Activated naive CD4-positive, alpha-beta T cell treated with anti-CD3 and anti-CD28 coated beads for 36 hours (primary cell): ENCODE measurements at regions not wholly inside any gene's neighbourhood (a gene's known extent, or its start where the extent isn't known, plus 50 kb on each side); places are given as distances from the start of the nearest gene placed in this dataset.

Source experiments
- CTCF ChIA-PET: fragments of 350-600 bp; sonication (Branson Sonifier 250); formaldehyde crosslinking; loops from one replicate; lab custom pipeline; 2021; ENCODE audit warnings: antibody characterized with exemption; lab: Charles Lee
- DNase-seq: peaks from one replicate; pipeline ENCODE4 v3.0.0-alpha.2; 2020
- H3K27ac Mint-ChIP-seq: one replicate; pipeline ENCODE4 v1.8.0; 2021; ENCODE audit warnings: mild to moderate bottlenecking, mixed read lengths
- H3K27me3 Mint-ChIP-seq: one replicate; pipeline ENCODE4 v1.8.0; 2021; ENCODE audit warnings: low read depth, mixed read lengths
- H3K36me3 Mint-ChIP-seq: one replicate; pipeline ENCODE4 v1.8.0; 2021; ENCODE audit warnings: low read depth, mixed read lengths
- H3K4me1 Mint-ChIP-seq: one replicate; pipeline ENCODE4 v1.8.0; 2021; ENCODE audit warnings: low read depth, mixed read lengths
- H3K4me3 Mint-ChIP-seq: one replicate; pipeline ENCODE4 v1.8.0; 2021; ENCODE audit warnings: mild to moderate bottlenecking, moderate library complexity, mixed read lengths
- H3K9me3 Mint-ChIP-seq: one replicate; pipeline ENCODE4 v1.8.0; 2021; ENCODE audit warnings: mixed read lengths
- intact Hi-C: fragments of 100-400 bp; cut with micrococcal nuclease; formaldehyde crosslinking; loops from one replicate; pipeline ENCODE4 v1.15.1; 2023

DNA sequence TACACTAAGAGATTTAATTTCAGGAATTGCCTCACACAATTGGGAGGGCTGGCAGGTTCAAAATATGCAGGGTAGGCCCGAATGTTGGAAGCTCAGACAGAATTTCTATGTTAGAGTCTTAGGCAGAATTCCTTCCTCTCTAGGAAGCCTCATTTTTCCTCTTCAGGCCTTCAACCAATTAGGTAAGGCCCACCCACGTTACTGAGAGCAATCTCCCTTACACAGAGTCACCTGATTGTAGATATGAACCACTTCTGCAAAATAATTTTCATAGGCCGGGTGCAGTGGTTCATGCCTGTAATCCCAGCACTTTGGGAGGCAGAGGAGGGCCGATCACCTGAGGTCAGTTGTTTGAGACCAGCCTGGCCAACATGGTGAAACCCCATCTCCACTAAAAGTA lies 50.2 kb upstream of the HIVEP1 start:
- no peaks in the 10 kb centered on the region for H3K36me3 Mint-ChIP-seq

DNA sequence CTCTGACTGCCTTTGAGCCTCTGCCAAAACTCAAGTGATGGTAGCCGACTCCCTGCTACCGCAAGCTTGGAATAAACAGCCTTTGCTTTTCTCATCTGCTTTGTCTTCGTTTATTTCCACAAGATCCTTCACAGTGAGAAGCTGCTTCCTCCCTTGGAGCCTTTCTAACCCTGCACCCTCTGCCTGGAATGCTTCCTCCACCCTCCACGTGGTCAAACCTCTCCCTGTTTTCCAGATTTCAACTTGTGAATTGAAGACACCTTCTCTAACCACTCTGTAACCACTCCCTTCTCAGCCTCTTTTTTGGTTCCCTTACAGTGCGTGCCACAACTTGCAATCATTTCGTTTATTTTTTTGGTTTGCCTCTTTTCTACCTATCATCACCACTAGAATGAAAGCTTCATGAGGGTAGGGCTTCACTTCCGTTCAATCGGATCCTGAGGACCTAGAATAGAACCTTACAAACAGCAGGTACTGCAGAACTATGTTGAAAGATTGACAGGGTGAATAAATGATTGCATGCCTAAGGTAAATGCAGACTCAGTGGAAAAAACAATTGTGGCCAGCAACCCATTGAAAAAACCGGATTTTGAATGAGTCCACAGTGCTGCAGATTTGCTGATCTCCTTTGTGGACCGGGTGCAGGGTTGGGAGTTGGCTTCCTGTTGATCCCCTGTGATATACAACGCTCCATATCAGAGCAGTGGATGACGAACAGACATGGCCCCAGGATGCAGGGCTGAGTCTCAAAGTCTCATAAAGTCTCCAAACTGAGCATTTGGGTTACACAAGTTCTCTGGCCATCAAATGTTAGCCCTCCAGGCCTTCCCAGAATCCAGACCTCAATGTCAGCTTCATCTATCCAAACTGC lies 51.0 kb upstream of the HIVEP1 start:
- no peak overlapping the region for H3K4me3 Mint-ChIP-seq
- no peak overlapping the region for H3K27ac Mint-ChIP-seq
- intact Hi-C loops, result no loop called here
- no peaks in the 10 kb centered on the region for H3K27me3 Mint-ChIP-seq
- H3K4me1 Mint-ChIP-seq, result no peaks in the 10 kb centered on the region
- DNase-seq, result no peak
- CTCF ChIA-PET, result interaction anchor here (1.4 kb wide), 1 partner anchor 10 kb away, joined by 3 read pairs; no protein-coding TSS in a partner anchor
- H3K9me3 Mint-ChIP-seq, result peaks cover 3% of the 10 kb centered on the region
- no peaks in the 10 kb centered on the region for H3K36me3 Mint-ChIP-seq

More for the DNA sequence above, 50.2 kb upstream of the HIVEP1 start:
- no peaks in the 10 kb centered on the region for H3K27me3 Mint-ChIP-seq
- no peak overlapping the region for H3K27ac Mint-ChIP-seq
- no peaks in the 10 kb centered on the region for H3K4me1 Mint-ChIP-seq
- no peak for DNase-seq
- H3K4me3 Mint-ChIP-seq, result no peak overlapping the region
- intact Hi-C loops, result no loop called here
- no peaks in the 10 kb centered on the region for H3K9me3 Mint-ChIP-seq
- CTCF ChIA-PET, result interaction anchor here (1.4 kb wide), 1 partner anchor 10 kb away, joined by 3 read pairs; no protein-coding TSS in a partner anchor

DNA sequence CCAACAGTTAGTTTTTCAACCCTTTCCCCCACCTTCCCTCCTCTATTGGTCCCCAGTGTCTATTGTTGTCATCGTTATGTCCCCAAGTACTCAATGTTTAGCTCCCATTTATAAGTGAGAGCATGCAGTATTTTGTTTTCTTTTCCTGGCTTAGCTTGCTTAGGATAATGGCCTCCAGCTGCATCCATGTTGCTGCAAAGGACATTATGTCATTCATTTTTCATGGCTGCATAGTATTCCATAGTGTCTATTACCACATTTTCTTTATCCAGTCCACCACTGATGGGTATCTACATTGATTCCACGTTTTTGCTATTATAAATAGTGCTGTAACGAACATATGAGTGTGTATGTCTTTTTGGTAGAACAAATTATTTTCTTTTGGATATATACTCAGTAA lies 55.3 kb upstream of the HIVEP1 start:
- Mint-ChIP-seq H3K36me3 (no peaks in the 10 kb centered on the region), H3K9me3 (peaks cover 3% of the 10 kb centered on the region), H3K4me1 (no peaks in the 10 kb centered on the region), H3K27ac (no peak overlapping the region), H3K27me3 (no peaks in the 10 kb centered on the region), H3K4me3 (no peak overlapping the region)
- CTCF ChIA-PET, result interaction anchor here (1.2 kb wide), 1 partner anchor 22 kb away, joined by 3 read pairs; no protein-coding TSS in a partner anchor
- intact Hi-C loops, result no loop called here
- no peak for DNase-seq

DNA sequence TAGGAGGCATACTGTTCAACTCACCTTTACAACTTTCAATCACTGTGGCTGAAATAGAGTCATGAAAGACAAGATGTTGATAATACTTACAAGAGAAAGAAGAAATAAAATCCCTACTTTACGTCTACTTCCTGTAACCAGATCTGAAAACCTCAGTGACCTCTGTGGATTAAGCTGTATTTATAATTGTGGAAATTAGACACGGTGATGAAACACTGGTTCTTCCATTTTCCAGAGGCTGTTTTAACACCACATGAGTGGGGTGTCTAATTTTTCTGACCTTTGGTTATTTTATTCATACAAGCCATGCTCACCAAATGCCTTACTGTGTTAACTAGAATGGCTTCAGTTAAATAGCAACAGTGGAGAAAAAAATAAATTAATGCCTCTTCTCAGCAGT lies 58.5 kb upstream of the HIVEP1 start:
- DNase-seq, result no peak
- H3K27ac Mint-ChIP-seq, result no peak overlapping the region
- CTCF ChIA-PET, result no interaction called here
- intact Hi-C loops, result no loop called here
- no peaks in the 10 kb centered on the region for H3K4me1 Mint-ChIP-seq
- H3K36me3 Mint-ChIP-seq, result no peaks in the 10 kb centered on the region
- H3K27me3 Mint-ChIP-seq, result no peaks in the 10 kb centered on the region
- H3K9me3 Mint-ChIP-seq, result peaks cover 3% of the 10 kb centered on the region
- H3K4me3 Mint-ChIP-seq, result no peak overlapping the region

DNA sequence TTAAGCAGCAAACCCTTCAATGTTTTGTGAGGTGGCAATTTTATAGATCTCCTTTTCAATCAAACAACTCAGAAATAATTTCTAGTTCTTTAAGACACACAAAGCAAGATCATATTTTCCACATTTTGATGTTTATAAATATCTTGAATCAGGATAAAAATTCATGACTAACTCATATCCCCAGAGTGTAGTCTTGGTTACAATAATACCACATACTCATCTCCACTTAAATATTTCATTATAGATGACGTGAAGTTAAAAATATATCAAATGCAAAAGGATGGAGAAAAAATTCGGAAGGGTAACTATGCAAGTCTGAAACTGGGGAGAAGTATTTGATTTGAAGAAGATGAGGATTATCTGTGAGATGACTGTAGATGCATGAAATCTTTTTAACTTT lies 59.8 kb upstream of the HIVEP1 start:
- DNase-seq, result no peak
- CTCF ChIA-PET, result interaction anchor here (0.6 kb wide), 1 partner anchor 13 kb away, joined by 3 read pairs; no protein-coding TSS in a partner anchor
- peaks cover 3% of the 10 kb centered on the region for H3K9me3 Mint-ChIP-seq
- no peaks in the 10 kb centered on the region for H3K36me3 Mint-ChIP-seq
- no peaks in the 10 kb centered on the region for H3K4me1 Mint-ChIP-seq
- no peak overlapping the region for H3K4me3 Mint-ChIP-seq
- H3K27me3 Mint-ChIP-seq, result no peaks in the 10 kb centered on the region
- no peak overlapping the region for H3K27ac Mint-ChIP-seq
- intact Hi-C loops, result no loop called here

DNA sequence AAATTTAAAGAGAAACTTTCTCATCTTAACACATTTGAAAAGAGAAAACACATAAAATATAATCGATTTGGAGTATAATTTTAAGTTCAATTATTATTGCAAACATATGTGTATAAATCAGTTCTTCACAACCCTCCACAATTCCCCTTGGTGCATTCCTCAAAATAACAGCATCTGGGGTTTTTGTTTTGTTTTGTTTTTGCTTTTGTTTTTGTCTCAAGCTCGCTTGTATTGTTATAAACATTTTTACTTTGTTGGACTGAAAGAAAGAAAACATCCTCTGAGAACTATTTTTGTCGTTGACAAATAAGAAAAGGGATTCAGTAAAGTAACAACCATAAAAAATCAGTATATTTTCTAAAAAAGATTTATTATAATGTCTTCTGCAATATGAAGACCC lies 60.2 kb upstream of the HIVEP1 start:
- Mint-ChIP-seq H3K4me3 (no peak overlapping the region), H3K27me3 (no peaks in the 10 kb centered on the region), H3K4me1 (no peaks in the 10 kb centered on the region), H3K36me3 (no peaks in the 10 kb centered on the region), H3K9me3 (peaks cover 3% of the 10 kb centered on the region), H3K27ac (no peak overlapping the region)
- DNase-seq, result no peak
- CTCF ChIA-PET, result no interaction called here
- intact Hi-C loops, result no loop called here

DNA sequence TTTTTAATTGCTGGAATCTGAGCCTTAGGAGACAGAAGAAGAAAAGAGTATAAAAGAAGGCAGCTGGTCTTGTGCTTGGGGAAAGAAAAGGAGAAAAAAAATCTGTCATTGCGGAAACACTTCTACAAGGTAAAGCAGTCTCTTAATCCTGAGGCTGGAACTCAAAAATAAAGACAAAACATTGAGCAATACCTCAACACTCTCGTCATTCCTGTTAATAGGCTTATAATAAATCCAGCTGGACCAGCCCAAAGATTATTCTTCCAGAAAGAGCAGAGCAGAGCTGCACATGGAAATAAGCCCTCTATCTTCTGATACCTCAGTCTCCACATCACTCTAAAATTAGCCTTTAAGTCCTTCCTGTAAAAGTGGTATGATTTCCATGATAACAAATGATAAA lies 62.0 kb upstream of the HIVEP1 start:
- H3K4me3 Mint-ChIP-seq, result no peak overlapping the region
- H3K4me1 Mint-ChIP-seq, result no peaks in the 10 kb centered on the region
- CTCF ChIA-PET, result no interaction called here
- intact Hi-C loops, result no loop called here
- no peaks in the 10 kb centered on the region for H3K9me3 Mint-ChIP-seq
- H3K27ac Mint-ChIP-seq, result no peak overlapping the region
- no peak for DNase-seq
- no peaks in the 10 kb centered on the region for H3K36me3 Mint-ChIP-seq
- H3K27me3 Mint-ChIP-seq, result no peaks in the 10 kb centered on the region

DNA sequence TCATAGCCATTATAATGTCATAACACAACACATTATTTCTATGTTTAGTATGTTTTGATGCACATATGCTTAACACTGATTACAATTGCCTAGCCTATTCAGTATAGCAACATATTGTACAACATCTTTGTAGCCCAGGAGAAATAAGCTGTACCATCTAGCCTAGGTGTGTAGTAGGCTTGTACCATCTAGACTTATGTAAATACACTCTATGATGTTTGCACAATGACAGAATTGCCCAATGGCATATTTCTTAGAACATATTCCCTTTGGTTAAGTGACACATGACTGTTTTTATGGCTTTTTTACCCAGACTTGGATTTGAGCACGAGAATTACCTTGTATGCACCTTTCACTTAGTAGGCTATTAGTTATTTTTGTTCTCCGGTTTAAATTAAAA lies 64.5 kb upstream of the HIVEP1 start:
- no peak overlapping the region for H3K27ac Mint-ChIP-seq
- no peak overlapping the region for H3K4me3 Mint-ChIP-seq
- peaks cover under 1% of the 10 kb centered on the region for H3K4me1 Mint-ChIP-seq
- no peaks in the 10 kb centered on the region for H3K27me3 Mint-ChIP-seq
- CTCF ChIA-PET, result no interaction called here
- H3K9me3 Mint-ChIP-seq, result no peaks in the 10 kb centered on the region
- no peaks in the 10 kb centered on the region for H3K36me3 Mint-ChIP-seq
- no peak for DNase-seq
- intact Hi-C loops, result no loop called here

DNA sequence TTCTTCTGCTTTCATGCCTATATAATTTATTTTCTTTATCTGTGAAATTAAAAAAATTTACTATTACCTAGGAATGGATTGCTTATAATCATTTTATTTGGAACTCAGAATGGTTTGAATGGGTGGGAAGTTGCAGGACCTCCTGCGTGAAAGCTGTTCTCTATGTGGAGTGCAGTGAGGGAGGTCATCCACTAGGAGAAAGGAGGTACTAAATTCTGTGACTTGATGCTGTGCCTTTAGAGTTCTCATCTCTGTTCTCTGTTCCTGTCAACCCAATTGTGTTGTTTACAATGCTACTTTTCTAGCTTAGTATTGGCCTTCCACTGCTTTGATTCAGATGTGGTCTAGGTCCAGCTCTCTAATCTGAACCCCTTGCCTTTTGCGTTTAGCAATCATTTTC lies 65.0 kb upstream of the HIVEP1 start:
- CTCF ChIA-PET, result no interaction called here
- Mint-ChIP-seq H3K27me3 (no peaks in the 10 kb centered on the region), H3K9me3 (no peaks in the 10 kb centered on the region), H3K27ac (no peak overlapping the region), H3K36me3 (no peaks in the 10 kb centered on the region), H3K4me1 (peaks cover 6% of the 10 kb centered on the region), H3K4me3 (no peak overlapping the region)
- intact Hi-C loops, result no loop called here
- no peak for DNase-seq

DNA sequence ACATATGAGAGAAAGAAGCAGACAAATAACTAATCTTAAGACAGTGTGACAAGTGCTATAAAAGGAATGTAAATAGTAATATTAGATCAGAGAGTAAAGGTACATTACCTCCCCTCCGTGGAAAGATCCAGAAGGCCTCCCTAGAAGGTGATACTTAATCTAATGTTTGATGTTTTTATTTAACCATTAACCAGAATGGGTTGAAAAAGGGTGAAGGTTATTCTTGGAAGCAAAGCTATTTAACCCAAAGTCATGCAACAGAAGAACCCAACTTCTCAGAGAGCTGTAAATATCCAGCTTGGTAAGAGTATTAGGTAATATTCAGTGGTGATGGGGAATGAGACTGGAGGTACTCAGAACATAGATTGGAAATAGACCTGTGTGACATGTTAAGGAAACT lies 68.0 kb upstream of the HIVEP1 start:
- H3K27ac Mint-ChIP-seq, result no peak overlapping the region
- H3K27me3 Mint-ChIP-seq, result no peaks in the 10 kb centered on the region
- no peaks in the 10 kb centered on the region for H3K9me3 Mint-ChIP-seq
- no peak overlapping the region for H3K4me3 Mint-ChIP-seq
- H3K36me3 Mint-ChIP-seq, result no peaks in the 10 kb centered on the region
- CTCF ChIA-PET, result no interaction called here
- H3K4me1 Mint-ChIP-seq, result peaks cover 7% of the 10 kb centered on the region
- intact Hi-C loops, result no loop called here
- no peak for DNase-seq

DNA sequence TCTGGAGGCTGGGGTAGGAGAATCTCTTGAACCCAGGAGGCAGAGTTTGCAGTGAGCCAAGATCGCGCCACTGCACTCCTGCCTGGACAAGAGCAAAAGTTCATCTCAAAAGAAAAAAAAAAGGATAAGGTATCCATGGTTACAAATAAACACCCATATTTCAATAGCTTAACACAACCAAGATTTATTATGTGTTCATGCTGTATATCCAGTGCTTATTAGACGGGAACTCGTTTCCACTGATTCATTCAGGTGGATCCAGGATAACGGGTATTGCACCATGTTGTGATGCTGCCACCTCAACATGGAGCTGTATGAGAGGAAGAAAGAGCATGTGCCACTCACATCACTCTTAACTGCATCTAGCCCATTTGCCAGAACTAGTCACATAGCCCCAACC lies 69.1 kb upstream of the HIVEP1 start:
- CTCF ChIA-PET, result no interaction called here
- Mint-ChIP-seq H3K36me3 (no peaks in the 10 kb centered on the region), H3K27ac (no peak overlapping the region), H3K4me1 (peaks cover 7% of the 10 kb centered on the region), H3K9me3 (no peaks in the 10 kb centered on the region), H3K4me3 (no peak overlapping the region), H3K27me3 (no peaks in the 10 kb centered on the region)
- DNase-seq, result no peak
- intact Hi-C loops, result no loop called here

DNA sequence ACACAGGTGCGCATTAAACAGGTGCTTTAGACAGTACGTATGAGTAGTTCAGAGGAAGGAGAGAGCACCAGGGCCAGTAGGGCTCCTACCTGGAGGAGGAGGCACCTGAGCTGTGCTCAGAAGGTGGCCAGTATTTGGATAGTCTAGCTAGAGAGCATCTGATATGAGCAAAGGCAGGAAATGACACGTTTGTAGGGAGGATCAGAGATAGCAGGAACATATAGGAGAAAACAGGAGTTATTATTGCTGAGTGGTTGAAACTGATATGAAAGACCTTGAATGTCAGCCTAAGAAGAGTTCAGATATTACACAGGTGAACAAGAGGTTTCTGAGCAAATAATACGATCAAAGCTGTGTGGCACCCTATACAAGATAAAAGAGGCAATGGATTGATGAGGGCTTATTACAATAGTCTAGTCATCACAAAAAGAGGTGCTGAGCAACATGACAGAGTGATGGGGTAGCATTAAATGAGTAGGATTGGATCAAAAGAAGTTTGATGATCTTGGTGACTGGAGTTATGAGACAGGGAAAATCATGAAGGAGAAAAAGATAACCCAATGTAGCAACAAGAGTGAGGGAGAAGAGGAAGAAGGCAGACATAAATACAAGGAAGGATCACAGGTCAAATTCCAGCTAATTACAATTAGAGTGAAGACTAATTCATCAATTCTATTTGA lies 69.8 kb upstream of the HIVEP1 start:
- H3K9me3 Mint-ChIP-seq, result no peaks in the 10 kb centered on the region

More for the DNA sequence above, 69.8 kb upstream of the HIVEP1 start:
- no peak overlapping the region for H3K4me3 Mint-ChIP-seq
- no peak overlapping the region for H3K27ac Mint-ChIP-seq
- no peak for DNase-seq
- no peaks in the 10 kb centered on the region for H3K36me3 Mint-ChIP-seq
- CTCF ChIA-PET, result no interaction called here
- no peaks in the 10 kb centered on the region for H3K27me3 Mint-ChIP-seq
- intact Hi-C loops, result no loop called here
- H3K4me1 Mint-ChIP-seq, result peaks cover 7% of the 10 kb centered on the region
